Stomach (tissue), 8 donors: ENCODE measurements at regions not wholly inside any gene's neighbourhood (a gene's known extent, or its start where the extent isn't known, plus 50 kb on each side); places are given as distances from the start of the nearest gene placed in this dataset.

Experiments used
- DNase-seq, 2 donors: peaks; one replicate each; pipeline versions ENCODE4 v3.0.0 to v3.0.0-alpha.2; 2013 to 2019
- H3K27ac ChIP-seq, 5 donors: fragments of 200-600 bp in 4 of 5; sonication (generic) in 4 of 5; one replicate each; pipeline ENCODE4 v1.5.1; 2013 to 2019; ENCODE audit warnings: mild to moderate bottlenecking in 1 of 5, moderate library complexity in 1 of 5
- H3K27me3 ChIP-seq, 3 donors: fragments of 200-600 bp; sonication (generic); one replicate each; pipeline ENCODE4 v1.5.1; 2017 to 2019; ENCODE audit warnings: mixed run types in 1 of 3
- H3K36me3 ChIP-seq, 4 donors: fragments of 200-600 bp; sonication (generic); 1 replicate in 3 of 4; 2 replicates in 1 of 4; pipeline ENCODE4 v1.5.1; 2016 to 2019
- H3K4me1 ChIP-seq, 4 donors: fragments of 200-600 bp; sonication (generic); one replicate each; pipeline ENCODE4 v1.5.1; 2016 to 2019
- H3K4me3 ChIP-seq, 4 donors: fragments of 200-600 bp; sonication (generic) in 3 of 4; one replicate each; pipeline ENCODE4 v1.5.1; 2016 to 2019; ENCODE audit warnings: mild to moderate bottlenecking in 1 of 4
- H3K9me3 ChIP-seq, 4 donors: fragments of 200-600 bp; sonication (generic); one replicate each; pipeline ENCODE4 v1.5.1; 2016 to 2019
- CTCF ChIP-seq, 7 experiments: fragments of 450-650 bp in 4 of 7; fragments of 200-600 bp in 3 of 7; sonication (generic) in 3 of 7; IDR thresholded peaks; one replicate each; pipeline ENCODE4 v1.5.1; 2016 to 2019; ENCODE audit warnings: antibody characterized with exemption in 7 of 7, control low read depth in 2 of 7, mild to moderate bottlenecking in 1 of 7
- EP300 ChIP-seq: sonication (generic); formaldehyde crosslinking; IDR thresholded peaks from one replicate; pipeline ENCODE4 v1.6.1; 2017; ENCODE audit warnings: antibody characterized with exemption
- POLR2A ChIP-seq, 4 donors: fragments of 450-650 bp; IDR thresholded peaks; one replicate each; pipeline ENCODE4 v1.6.1; 2016; ENCODE audit warnings: antibody characterized with exemption in 4 of 4, control low read depth in 2 of 4, mild to moderate bottlenecking in 1 of 4, moderate library complexity in 1 of 4
- POLR2AphosphoS5 ChIP-seq, 3 donors: sonication (generic); formaldehyde crosslinking; IDR thresholded peaks; one replicate each; pipeline ENCODE4 v1.6.1; 2016; ENCODE audit warnings: antibody characterized with exemption in 3 of 3
- WGBS, 5 donors: extraction: QIAGEN DNeasy Blood & Tissue Kit in 3 of 5; methylation state at CpG; one replicate each; pipeline versions ENCODE4 v1.1.5 to v1.1.7; 2013 to 2018; 5-methylcytosine and 5-hydroxymethylcytosine counted together
- intact Hi-C: fragments of 100-400 bp; cut with DNase I; formaldehyde crosslinking; loops from one replicate; pipeline ENCODE4 v1.15.1; 2023; ENCODE audit warnings: low total_unique reads
- donor health status: healthy with polysubstance abuse.
- donor health status: Bipolar disorder and iron deficiency.
- donor health status: healthy.

- DNase-seq: peak in 1 of 2 donors; percentile 16
- intact Hi-C loops: no loop called here
- H3K9me3 ChIP-seq: no peaks in the 10 kb centered on the region
- 55 to 76% (median 73%) methylated on average over 4 of the region's 4 CpGs for WGBS, 5 donors
- H3K4me1 ChIP-seq: no peaks in the 10 kb centered on the region
- no peaks in the 10 kb centered on the region for H3K27me3 ChIP-seq
- no peak overlapping the region for H3K4me3 ChIP-seq
- TF ChIP-seq POLR2A (IDR thresholded peaks at IDR 0.05) (no peak), POLR2AphosphoS5 (IDR thresholded peaks at IDR 0.05) (no peak), CTCF (IDR thresholded peaks at IDR 0.05) (no peak), EP300 (no peak)
- no peak overlapping the region for H3K27ac ChIP-seq
- no peaks in the 10 kb centered on the region for H3K36me3 ChIP-seq
These were observed 122.9 kb downstream of the DMRTA2 start for GRCh38 chr1:50300297-50300696.

GRCh38 chr1:50295566-50295965 is 127.7 kb downstream of the DMRTA2 start:
- WGBS, 5 donors: 72 to 90% (median 83%) methylated on average over 5 of the region's 5 CpGs
- Histone ChIP-seq H3K27ac (no peak overlapping the region), H3K36me3 (no peaks in the 10 kb centered on the region), H3K27me3 (no peaks in the 10 kb centered on the region), H3K4me1 (no peaks in the 10 kb centered on the region), H3K4me3 (no peak overlapping the region), H3K9me3 (no peaks in the 10 kb centered on the region)
- intact Hi-C loops: no loop called here
- TF ChIP-seq POLR2AphosphoS5 (IDR thresholded peaks at IDR 0.05) (no peak), CTCF (IDR thresholded peaks at IDR 0.05) (no peak), EP300 (no peak), POLR2A (IDR thresholded peaks at IDR 0.05) (no peak)
- DNase-seq: no peak

GRCh38 chr1:50292276-50292675 is 131.0 kb downstream of the DMRTA2 start:
- no peak for DNase-seq
- TF ChIP-seq EP300: no peak
- no peak for TF ChIP-seq POLR2A (IDR thresholded peaks at IDR 0.05)
- TF ChIP-seq CTCF (IDR thresholded peaks at IDR 0.05): no peak
- intact Hi-C loops: no loop called here
- Histone ChIP-seq H3K4me1 (no peaks in the 10 kb centered on the region), H3K27me3 (peaks cover 0 to 7% (median 0%) of the 10 kb centered on the region in 3 donors), H3K36me3 (no peaks in the 10 kb centered on the region), H3K4me3 (no peak overlapping the region), H3K9me3 (no peaks in the 10 kb centered on the region), H3K27ac (no peak overlapping the region)
- 62 to 75% (median 67%) methylated on average over 9 of the region's 9 CpGs for WGBS, 5 donors

- Histone ChIP-seq H3K36me3 (no peaks in the 10 kb centered on the region), H3K4me3 (no peak overlapping the region), H3K27me3 (peaks cover 0 to 11% (median 0%) of the 10 kb centered on the region in 3 donors), H3K4me1 (no peaks in the 10 kb centered on the region), H3K27ac (no peak overlapping the region), H3K9me3 (no peaks in the 10 kb centered on the region)
- no peak for DNase-seq
- TF ChIP-seq POLR2A (IDR thresholded peaks at IDR 0.05): no peak
- no peak for TF ChIP-seq POLR2AphosphoS5 (IDR thresholded peaks at IDR 0.05)
- no peak for TF ChIP-seq EP300
- TF ChIP-seq CTCF (IDR thresholded peaks at IDR 0.05): no peak
- 78 to 90% (median 84%) methylated on average over 3 of the region's 3 CpGs for WGBS, 5 donors
- intact Hi-C loops: no loop called here
These were observed 133.7 kb downstream of the DMRTA2 start for GRCh38 chr1:50289495-50289894.
